ENCODE measurements at regions not wholly inside any gene's neighbourhood (a gene's known extent, or its start where the extent isn't known, plus 50 kb on each side); places are given as distances from the start of the nearest gene placed in this dataset.

DNA sequence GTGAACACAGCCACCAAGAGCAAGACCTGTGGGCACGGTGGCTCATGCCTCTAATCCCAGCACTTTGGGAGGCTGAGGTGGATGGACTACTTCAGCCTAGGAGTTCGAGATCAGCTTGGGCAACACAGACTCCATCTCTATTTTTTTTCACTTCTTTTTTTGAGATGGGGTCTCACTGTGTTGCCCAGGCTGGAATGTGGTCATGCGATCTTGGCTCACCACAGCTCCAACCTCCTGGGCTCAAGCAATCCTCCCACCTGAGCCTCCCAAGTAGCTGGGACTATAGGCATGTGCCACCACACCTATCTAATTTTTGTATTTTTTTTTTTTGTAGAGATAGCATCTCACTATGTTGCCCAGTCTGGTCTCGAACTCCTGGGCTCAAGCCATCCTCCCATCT, 54.4 kb upstream of the SPRED2 start:
- TF ChIP-seq, protein P1, sequence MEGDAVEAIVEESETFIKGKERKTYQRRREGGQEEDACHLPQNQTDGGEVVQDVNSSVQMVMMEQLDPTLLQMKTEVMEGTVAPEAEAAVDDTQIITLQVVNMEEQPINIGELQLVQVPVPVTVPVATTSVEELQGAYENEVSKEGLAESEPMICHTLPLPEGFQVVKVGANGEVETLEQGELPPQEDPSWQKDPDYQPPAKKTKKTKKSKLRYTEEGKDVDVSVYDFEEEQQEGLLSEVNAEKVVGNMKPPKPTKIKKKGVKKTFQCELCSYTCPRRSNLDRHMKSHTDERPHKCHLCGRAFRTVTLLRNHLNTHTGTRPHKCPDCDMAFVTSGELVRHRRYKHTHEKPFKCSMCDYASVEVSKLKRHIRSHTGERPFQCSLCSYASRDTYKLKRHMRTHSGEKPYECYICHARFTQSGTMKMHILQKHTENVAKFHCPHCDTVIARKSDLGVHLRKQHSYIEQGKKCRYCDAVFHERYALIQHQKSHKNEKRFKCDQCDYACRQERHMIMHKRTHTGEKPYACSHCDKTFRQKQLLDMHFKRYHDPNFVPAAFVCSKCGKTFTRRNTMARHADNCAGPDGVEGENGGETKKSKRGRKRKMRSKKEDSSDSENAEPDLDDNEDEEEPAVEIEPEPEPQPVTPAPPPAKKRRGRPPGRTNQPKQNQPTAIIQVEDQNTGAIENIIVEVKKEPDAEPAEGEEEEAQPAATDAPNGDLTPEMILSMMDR (IDR thresholded peaks at IDR 0.05): no peak
- TF ChIP-seq POLR2AphosphoS5 (IDR thresholded peaks at IDR 0.05) (no peak), EP300 (IDR thresholded peaks at IDR 0.05) (no peak), POLR2A (IDR thresholded peaks at IDR 0.05) (no peak)

Data from gastroesophageal sphincter (tissue), 3 donors.